Stomach (tissue), 8 donors: ENCODE measurements at regions not wholly inside any gene's neighbourhood (a gene's known extent, or its start where the extent isn't known, plus 50 kb on each side); places are given as distances from the start of the nearest gene placed in this dataset.

ENCODE experiments used
- DNase-seq, 2 donors: peaks; one replicate each; pipeline versions ENCODE4 v3.0.0 to v3.0.0-alpha.2; 2013 to 2019
- H3K27ac ChIP-seq, 5 donors: fragments of 200-600 bp in 4 of 5; sonication (generic) in 4 of 5; one replicate each; pipeline ENCODE4 v1.5.1; 2013 to 2019; ENCODE audit warnings: mild to moderate bottlenecking in 1 of 5, moderate library complexity in 1 of 5
- H3K27me3 ChIP-seq, 3 donors: fragments of 200-600 bp; sonication (generic); one replicate each; pipeline ENCODE4 v1.5.1; 2017 to 2019; ENCODE audit warnings: mixed run types in 1 of 3
- H3K36me3 ChIP-seq, 4 donors: fragments of 200-600 bp; sonication (generic); 1 replicate in 3 of 4; 2 replicates in 1 of 4; pipeline ENCODE4 v1.5.1; 2016 to 2019
- H3K4me1 ChIP-seq, 4 donors: fragments of 200-600 bp; sonication (generic); one replicate each; pipeline ENCODE4 v1.5.1; 2016 to 2019
- H3K4me3 ChIP-seq, 4 donors: fragments of 200-600 bp; sonication (generic) in 3 of 4; one replicate each; pipeline ENCODE4 v1.5.1; 2016 to 2019; ENCODE audit warnings: mild to moderate bottlenecking in 1 of 4
- H3K9me3 ChIP-seq, 4 donors: fragments of 200-600 bp; sonication (generic); one replicate each; pipeline ENCODE4 v1.5.1; 2016 to 2019
- CTCF ChIP-seq, 7 experiments: fragments of 450-650 bp in 4 of 7; fragments of 200-600 bp in 3 of 7; sonication (generic) in 3 of 7; IDR thresholded peaks; one replicate each; pipeline ENCODE4 v1.5.1; 2016 to 2019; ENCODE audit warnings: antibody characterized with exemption in 7 of 7, control low read depth in 2 of 7, mild to moderate bottlenecking in 1 of 7
- EP300 ChIP-seq: sonication (generic); formaldehyde crosslinking; IDR thresholded peaks from one replicate; pipeline ENCODE4 v1.6.1; 2017; ENCODE audit warnings: antibody characterized with exemption
- POLR2A ChIP-seq, 4 donors: fragments of 450-650 bp; IDR thresholded peaks; one replicate each; pipeline ENCODE4 v1.6.1; 2016; ENCODE audit warnings: antibody characterized with exemption in 4 of 4, control low read depth in 2 of 4, mild to moderate bottlenecking in 1 of 4, moderate library complexity in 1 of 4
- POLR2AphosphoS5 ChIP-seq, 3 donors: sonication (generic); formaldehyde crosslinking; IDR thresholded peaks; one replicate each; pipeline ENCODE4 v1.6.1; 2016; ENCODE audit warnings: antibody characterized with exemption in 3 of 3
- WGBS, 5 donors: extraction: QIAGEN DNeasy Blood & Tissue Kit in 3 of 5; methylation state at CpG; one replicate each; pipeline versions ENCODE4 v1.1.5 to v1.1.7; 2013 to 2018; 5-methylcytosine and 5-hydroxymethylcytosine counted together
- intact Hi-C: fragments of 100-400 bp; cut with DNase I; formaldehyde crosslinking; loops from one replicate; pipeline ENCODE4 v1.15.1; 2023; ENCODE audit warnings: low total_unique reads
- donor health status: healthy with polysubstance abuse.
- donor health status: Bipolar disorder and iron deficiency.
- donor health status: healthy.

- Histone ChIP-seq H3K4me3 (no peak overlapping the region), H3K9me3 (no peaks in the 10 kb centered on the region), H3K36me3 (no peaks in the 10 kb centered on the region), H3K27ac (no peak overlapping the region), H3K27me3 (no peaks in the 10 kb centered on the region), H3K4me1 (no peaks in the 10 kb centered on the region)
- TF ChIP-seq POLR2AphosphoS5 (IDR thresholded peaks at IDR 0.05) (no peak), CTCF (IDR thresholded peaks at IDR 0.05) (no peak), POLR2A (IDR thresholded peaks at IDR 0.05) (no peak), EP300 (no peak)
- DNase-seq, result no peak
- intact Hi-C loops, result no loop called here
Observed at GRCh38 chr11:26188554-26188953, 143.4 kb upstream of the ANO3 start.

- TF ChIP-seq POLR2A (IDR thresholded peaks at IDR 0.05) (no peak), CTCF (IDR thresholded peaks at IDR 0.05) (no peak), POLR2AphosphoS5 (IDR thresholded peaks at IDR 0.05) (no peak), EP300 (no peak)
- intact Hi-C loops, result no loop called here
- Histone ChIP-seq H3K4me3 (no peak overlapping the region), H3K27ac (no peak overlapping the region), H3K36me3 (no peaks in the 10 kb centered on the region), H3K4me1 (no peaks in the 10 kb centered on the region), H3K27me3 (no peaks in the 10 kb centered on the region), H3K9me3 (no peaks in the 10 kb centered on the region)
- DNase-seq, result no peak
- 87 to 93% (median 92%) methylated on average over 6 of the region's 6 CpGs for WGBS, 5 donors
Observed at GRCh38 chr11:26191193-26191592, 140.7 kb upstream of the ANO3 start.

- no peaks in the 10 kb centered on the region for H3K4me1 ChIP-seq
- no peak overlapping the region for H3K4me3 ChIP-seq
- intact Hi-C loops, result no loop called here
- TF ChIP-seq CTCF (IDR thresholded peaks at IDR 0.05) (no peak), POLR2AphosphoS5 (IDR thresholded peaks at IDR 0.05) (no peak)
- H3K27ac ChIP-seq, result no peak overlapping the region
- no peaks in the 10 kb centered on the region for H3K36me3 ChIP-seq
- no peaks in the 10 kb centered on the region for H3K27me3 ChIP-seq
- no peaks in the 10 kb centered on the region for H3K9me3 ChIP-seq
- DNase-seq, result peak in 1 of 2 donors; percentile 71
Observed at GRCh38 chr11:26193694-26194365, 138.1 kb upstream of the ANO3 start.

GRCh38 chr11:26194881-26195280 lies 137.0 kb upstream of the ANO3 start:
- Histone ChIP-seq H3K27me3 (no peaks in the 10 kb centered on the region), H3K36me3 (no peaks in the 10 kb centered on the region), H3K27ac (no peak overlapping the region), H3K4me1 (no peaks in the 10 kb centered on the region), H3K4me3 (no peak overlapping the region), H3K9me3 (no peaks in the 10 kb centered on the region)
- WGBS, 5 donors, result 50 to 80% (median 70%) methylated on average over 1 of the region's 1 CpG
- TF ChIP-seq POLR2AphosphoS5 (IDR thresholded peaks at IDR 0.05) (no peak), EP300 (no peak), POLR2A (IDR thresholded peaks at IDR 0.05) (no peak), CTCF (IDR thresholded peaks at IDR 0.05) (no peak)
- intact Hi-C loops, result no loop called here
- DNase-seq, result no peak
